ENCODE measurements at regions not wholly inside any gene's neighbourhood (a gene's known extent, or its start where the extent isn't known, plus 50 kb on each side); places are given as distances from the start of the nearest gene placed in this dataset.
"Not testable (repeated sequence)": the region's sequence is repeated elsewhere in the genome, so short reads cannot be mapped to it uniquely, and the experiment has no call there.

DNA sequence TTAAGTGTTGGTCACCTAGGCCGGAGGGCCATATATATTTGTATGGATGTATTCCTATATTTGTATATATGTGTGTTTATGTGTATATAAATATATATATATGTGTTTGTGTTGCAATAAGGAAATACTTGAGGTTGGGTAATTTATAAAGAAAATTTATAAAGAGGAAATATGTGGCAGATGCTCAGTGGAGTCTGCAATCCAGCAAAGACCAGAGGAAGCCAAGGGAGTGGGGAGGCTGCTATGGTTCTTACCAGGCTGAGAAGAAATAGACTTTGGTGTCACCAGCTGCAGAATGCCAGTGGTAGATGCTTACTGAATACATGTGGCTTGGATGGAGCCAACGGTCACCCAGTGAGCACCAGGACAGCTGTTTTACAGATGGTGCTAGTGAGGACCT is 97.4 kb upstream of the ELOVL5 start:
- DNase-seq (ENCODE audit: low read depth), result no peak

DNA sequence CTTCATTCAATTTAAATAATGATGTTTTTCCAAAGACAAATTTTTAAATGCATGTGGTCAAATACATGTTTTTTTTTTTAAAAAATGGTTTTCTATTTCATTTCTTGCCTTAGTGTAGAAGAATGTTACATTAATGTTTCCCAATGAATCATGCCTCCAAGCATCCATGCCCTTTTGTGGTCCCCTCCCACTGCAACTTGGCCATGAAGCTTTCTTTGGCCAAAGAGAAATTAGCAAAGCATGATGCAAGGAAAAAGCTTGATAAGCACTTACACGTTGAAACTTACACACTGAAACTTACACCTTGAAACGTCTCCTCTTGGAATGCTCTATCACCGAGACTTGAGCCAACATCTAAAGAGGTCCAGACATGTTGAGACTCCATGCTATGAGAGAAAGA is 93.0 kb upstream of the ELOVL5 start:
- DNase-seq (ENCODE audit: low read depth), result no peak

DNA sequence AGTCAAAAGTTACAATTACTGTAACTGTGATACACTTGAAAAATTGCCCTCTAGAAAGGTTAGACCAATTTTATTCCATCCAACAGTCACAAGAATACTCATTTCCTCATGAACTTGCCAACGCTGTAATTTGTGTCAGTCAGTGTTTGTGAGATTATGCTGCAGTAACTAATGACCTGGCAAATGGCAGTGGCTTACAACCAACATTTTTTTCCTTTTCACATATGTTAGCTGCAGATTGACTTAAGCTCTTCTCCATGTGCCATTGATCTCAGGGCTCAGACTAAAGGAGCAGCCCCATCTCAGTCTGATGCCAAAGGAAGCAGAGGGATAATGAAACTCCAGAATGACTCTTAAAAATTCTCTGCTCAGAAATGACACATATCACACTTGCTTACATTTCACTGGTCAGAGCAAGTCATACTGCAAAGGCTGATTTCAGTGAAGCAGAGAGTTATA is 92.3 kb upstream of the ELOVL5 start:
- DNase-seq (ENCODE audit: low read depth), result no peak

DNA sequence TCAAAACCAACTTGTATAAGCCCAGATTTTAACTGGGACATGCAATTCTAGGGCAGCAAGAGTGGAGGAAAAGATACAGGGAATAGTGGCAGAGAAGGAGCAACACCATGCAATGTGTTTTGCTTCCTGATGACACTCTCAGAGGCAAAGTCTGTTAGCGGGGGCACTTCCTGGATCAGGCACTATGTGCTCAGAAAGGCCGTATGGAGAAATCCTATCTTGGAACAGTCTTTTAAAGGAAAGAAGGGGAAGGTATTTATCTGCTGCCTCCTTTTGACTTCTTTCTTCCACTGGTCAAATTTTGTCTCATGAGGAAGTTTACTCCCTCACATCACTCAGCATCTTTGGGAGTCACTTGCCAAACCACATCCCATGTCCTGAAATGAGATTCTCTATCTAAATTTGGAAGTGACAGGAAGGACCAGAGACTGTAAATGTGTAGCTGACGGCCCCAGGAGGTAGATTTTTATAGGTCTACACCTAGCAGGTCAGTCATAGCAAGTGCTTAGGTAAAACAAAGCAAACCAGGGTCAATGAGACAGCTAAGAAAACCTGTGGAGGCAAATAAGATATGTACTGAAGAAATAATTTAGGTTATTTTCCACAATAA is 91.7 kb upstream of the ELOVL5 start:
- DNase-seq (ENCODE audit: low read depth), result no peak

DNA sequence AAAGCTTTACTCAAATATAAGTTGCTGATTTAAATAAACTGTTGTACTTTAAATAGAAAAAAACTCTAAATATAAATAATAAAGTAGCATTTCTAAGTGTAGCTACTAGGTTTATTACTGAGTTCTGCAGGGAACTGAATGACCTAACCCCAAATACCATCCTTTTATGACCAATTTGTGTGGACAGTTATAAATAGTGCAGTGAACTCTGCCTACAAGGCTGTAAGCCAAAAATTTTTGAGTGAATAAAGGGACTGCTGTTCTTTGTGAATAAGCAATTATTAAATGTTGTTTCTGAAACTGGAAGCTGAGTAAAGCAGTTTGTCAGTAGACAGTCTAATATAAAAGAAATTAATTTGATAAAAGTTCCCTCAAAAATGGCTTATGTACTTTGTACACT is 90.8 kb upstream of the ELOVL5 start:
- DNase-seq (ENCODE audit: low read depth), result no peak

DNA sequence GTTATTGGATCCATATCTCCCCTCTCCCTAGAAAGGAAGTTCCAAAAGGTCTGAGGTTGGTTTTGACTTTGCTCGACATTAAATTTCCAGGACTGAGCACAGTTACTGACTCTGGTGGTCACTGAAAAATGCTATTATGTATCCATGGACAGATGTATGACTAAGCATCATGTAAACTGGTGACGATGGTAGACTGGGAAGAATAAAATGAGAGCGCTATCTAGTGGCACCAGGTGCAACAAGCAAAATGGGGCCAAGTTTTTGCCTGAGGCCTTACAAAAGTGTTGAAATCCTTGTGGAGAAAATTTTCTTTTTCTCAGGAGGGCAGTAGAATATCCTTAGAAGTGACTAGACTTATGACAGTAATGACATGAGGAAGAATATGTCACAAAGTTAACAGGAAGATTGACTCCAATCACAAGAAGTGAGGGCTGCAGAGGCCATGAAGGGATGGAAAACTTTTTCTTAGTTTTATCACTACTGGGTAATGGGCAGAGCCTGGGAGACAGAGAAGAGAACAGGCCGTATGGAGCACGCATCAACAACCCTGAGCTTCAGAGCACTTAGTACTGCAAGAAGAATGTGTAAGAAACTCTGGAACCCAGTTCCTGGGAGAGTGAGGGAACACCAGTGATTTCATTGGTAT is 88.9 kb upstream of the ELOVL5 start:
- DNase-seq (ENCODE audit: low read depth), result peak; percentile 85

DNA sequence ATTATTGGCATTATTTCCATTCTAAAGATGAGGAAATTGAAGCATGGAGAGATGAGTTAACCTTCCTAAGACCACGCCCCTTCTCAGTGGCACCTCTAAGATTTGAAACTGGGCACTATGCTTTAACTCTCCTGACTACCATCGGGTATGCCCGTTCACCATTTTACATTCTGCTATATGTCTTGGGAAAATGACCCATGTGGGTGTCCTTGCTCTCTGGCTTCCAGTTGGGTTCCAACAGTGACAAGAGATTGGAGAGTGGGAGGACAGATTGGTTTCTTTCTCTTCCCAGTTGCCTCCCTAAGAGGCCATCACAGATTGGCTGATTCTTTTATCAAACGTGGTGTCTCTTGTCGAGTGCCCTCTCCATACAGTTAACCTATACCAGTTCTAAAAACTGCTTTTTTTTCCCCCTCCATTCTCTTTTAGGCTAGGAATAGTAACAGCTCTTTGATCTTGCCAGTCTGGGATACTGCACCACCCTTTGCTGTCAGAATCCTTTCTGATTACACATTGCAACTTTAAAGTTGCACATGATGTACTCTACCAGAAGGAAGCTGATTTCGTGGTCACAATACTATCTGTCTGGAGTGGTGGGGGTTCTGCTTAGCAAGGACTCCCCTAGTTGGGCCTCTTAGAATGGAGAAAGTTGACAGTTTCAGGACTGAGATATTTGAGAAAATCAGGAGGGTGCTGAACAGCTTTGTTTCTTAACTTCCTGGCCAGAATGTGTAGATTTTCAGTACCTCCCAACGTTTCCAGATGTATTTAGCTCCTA is 88.0 kb upstream of the ELOVL5 start:
- DNase-seq (ENCODE audit: low read depth), result no peak

DNA sequence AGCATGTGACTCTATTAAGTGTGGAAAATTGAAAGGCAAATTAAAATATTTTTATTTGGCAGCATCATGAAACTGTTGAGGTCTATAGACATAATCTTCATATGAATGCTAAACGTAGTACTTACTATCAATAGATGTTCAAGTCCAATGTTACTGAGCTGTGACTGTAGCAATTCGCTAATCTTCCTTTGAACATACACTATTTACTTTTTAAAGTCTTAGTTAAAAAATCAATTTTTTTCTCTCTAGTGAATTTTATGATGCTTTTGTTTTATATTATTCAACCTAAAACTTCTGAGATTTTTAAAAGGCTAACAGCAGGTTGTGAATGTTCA is 85.2 kb upstream of the ELOVL5 start:
- no peak for DNase-seq (ENCODE audit: low read depth)

DNA sequence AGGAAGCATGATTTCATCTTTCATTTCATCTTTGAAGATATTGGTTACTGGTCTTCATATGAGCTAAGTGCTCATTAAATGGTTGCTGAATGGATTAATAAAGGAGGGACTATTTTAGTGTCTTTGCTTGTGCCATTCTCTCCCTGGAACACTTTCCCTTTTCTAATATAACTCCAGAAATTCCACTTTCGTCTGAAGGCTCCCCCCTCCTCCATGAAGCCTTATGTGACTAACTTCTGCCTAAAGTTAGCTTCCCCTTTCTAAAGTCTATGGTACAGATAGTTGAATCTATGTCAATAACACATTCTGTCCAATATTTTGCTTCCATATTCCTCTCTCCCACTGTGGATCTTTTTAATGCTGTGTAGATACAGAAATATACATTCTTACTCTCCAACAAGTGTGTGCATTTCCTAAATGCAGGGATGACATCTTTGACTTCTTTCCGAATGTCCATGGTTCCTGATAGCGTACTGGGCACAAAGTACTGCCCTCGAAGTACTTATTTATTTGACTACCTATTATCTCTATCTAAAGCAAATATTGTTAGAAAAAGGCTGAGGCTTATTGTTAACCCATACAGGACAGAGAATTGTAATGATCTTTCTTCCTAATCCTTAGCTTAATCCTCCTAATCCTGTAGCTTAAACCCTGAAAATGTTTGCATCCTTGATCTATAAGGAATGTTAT is 84.7 kb upstream of the ELOVL5 start:
- no peak for DNase-seq (ENCODE audit: low read depth)

DNA sequence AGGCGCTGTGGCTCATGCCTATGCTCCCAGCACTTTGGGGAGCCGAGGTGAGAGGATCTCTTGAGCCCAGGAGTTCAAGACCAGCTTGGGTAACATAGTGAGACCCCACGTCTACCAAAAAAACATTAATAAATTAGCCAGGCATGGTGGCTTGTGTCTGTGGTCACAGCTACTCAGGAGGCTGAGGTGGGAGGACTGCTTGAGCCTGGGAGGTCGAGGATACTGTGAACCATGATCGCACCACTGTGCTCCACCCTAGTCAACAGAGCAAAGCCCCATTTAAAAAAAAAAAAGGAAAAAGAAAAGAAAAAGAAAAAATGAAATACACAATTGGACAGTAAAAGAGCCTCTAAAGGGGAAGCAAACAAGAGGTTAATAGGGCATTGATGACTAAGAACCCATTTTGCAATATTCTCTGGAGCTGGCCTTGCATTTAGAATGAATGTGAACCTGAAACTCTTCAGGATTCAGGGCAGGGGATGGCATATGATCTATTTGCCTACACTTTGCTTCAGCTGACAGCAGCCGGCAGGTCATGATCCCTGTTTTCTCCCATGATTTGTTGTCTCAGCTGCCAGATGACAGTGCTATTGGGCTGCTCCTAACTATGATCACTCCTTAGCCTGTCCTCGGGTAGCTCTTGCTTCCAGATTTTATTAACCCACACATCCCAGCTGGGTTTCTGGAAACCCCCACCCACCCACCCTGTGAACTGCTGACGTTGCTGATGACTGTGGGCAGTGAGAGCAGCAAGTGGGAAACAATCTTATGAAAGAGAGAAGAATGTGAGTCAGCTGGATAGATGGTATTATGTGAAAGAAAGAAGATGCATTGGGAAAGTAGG is 83.8 kb upstream of the ELOVL5 start:
- peak; percentile 95 for DNase-seq (ENCODE audit: low read depth)

DNA sequence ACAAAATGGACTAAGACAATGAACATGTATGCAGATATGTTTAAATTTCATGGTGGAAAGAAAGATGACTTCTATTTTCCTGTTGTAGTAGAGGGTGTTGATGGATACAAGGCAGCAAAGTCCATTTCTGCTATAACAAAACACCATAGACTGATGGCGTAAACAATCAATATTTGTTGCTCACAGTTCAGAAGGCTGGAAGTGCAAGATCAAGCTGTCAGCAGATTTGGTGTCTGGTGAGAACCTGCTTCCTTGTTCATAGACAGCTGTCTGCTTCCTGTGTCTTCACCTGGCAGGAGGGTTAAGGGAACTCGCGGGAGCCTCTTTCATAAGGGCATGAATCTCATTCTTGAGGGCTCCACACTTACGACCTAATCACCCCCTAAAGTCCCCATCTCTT is 83.0 kb upstream of the ELOVL5 start:
- DNase-seq (ENCODE audit: low read depth), result no peak

DNA sequence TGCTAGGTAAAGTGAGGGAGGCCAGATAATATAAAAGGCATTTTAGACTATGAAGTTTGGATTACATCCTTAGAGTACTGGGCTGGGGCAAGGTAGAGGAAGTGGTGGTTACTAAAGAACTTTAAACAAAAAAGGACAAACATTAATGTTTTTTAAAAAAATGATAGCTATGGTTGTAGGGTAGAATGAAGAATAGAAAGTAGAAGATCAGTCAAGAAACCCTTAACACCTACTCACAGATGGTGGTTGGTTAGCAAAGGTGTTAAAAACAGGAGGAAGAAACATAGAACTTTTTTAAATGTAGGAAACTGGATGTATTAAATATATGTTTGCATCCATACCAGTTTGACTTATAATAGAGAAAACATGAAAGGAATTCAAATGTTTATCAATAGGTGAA is 80.7 kb upstream of the ELOVL5 start:
- no peak for DNase-seq (ENCODE audit: low read depth)

DNA sequence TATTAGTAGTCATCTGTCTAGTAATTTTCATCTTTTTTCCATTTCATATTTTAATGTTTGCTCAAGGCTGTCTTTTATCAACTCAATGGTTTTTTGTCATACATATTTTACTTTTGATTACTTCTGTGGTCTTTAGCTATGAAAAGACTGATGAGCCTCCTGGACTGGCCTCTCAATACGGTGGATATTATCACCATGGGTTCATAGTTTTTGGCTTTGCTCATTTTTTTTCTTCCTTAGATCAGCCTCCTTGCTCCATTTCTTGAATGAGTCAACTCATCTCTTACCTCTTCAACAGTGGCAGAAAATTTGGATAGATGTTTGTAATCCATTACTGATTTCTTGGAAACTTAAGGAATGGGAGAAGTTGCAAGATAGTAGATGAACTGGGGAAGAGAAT is 80.1 kb upstream of the ELOVL5 start:
- no peak for DNase-seq (ENCODE audit: low read depth)

DNA sequence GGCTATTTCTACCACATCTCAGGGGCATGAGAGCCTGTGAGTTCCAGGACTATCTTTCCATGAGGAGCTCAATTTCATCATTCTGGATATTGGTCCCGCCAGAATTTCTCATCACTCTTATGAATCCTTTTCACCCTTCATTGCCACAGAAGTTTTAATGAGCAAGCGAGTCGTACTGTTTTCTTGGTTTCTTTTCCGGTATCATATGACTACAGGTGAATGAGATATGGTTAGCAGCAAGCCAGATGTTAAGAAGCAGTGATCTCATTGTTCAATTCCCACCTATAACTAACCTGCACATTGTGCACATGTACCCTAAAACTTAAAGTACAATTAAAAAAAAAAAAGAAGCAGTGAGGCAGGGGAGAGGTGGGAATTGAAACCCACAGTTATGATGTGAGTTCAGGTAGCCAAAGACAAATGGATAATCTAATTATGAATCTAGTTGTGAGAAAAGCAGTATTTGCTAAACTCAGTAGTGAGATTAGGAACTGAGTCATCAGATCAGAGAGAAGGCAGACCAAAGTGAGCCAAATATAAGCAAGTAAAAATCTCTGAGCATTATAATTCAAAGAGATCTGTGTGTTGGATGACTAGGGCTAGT is 78.0 kb upstream of the ELOVL5 start:
- DNase-seq (ENCODE audit: low read depth), result no peak

DNA sequence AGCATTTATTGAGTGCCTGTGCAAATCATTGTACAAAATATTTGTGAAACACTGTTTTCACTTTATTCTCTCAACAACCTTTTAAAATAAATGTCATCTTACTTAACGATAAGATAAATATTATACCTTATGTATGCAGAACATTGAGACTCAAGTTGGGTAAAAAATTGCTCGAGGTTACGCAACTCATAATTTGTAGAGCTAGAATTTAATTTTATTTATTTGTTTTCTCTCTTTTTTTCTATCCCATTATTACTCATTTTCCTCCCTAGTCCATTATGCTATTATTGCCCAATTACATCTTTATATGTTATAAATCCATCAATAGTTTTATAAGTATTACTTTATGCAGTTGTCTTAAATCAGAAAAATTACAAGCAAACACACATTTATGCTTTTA is 77.4 kb upstream of the ELOVL5 start:
- no peak for DNase-seq (ENCODE audit: low read depth)

DNA sequence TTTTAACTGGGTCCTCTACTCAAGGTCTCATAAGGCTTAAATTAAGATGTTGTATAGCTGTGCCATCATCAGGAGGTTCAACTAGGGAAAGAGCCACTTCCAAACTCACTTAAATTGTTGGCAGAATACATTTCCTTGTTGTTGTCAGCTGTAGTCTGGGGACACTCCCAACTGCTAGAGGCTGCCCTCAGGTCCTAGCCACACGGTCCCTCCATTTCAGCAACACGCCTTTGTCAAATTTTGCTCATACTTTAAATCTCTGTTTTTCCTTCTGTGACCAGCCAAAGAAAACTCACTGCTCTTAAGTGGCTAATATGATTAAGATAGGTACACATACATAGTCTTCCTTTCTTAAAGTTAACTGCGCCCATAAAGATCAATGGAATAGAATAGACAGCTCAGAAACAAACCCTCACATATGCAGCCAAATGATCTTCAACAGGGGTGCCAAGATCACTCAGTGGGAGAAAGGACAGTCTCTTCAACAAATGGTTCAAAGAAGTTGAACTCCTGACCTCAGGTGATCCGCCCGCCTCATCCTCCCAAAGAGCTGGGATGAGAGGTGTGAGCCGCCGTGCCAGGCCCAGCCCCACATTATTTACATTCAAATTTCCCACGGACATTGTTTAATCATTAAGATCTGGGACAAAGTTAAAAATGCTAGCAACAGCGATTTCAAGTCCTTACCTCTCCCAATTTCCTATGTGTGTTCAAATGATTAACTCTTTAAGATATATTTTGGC is 76.4 kb upstream of the ELOVL5 start:
- no peak for DNase-seq (ENCODE audit: low read depth)

DNA sequence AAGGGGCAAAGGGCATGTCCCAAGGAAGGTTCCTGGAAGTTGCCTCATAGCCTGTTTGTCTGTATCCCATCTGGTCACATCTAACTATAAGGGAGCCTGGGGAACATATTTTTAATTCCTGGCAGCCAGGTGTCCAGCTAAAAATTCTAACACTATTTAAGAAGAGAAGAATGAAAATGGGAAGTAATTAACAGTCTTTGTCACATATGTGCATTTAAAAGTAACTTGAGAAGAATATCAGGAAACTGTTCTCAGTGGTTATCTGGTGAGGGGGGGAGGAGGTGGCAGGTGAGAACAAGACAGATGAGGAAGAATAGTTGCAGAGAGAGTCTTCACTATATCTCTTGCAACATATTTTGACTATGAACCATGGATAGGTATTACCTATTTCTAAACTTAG is 75.5 kb upstream of the ELOVL5 start:
- no peak for DNase-seq (ENCODE audit: low read depth)

DNA sequence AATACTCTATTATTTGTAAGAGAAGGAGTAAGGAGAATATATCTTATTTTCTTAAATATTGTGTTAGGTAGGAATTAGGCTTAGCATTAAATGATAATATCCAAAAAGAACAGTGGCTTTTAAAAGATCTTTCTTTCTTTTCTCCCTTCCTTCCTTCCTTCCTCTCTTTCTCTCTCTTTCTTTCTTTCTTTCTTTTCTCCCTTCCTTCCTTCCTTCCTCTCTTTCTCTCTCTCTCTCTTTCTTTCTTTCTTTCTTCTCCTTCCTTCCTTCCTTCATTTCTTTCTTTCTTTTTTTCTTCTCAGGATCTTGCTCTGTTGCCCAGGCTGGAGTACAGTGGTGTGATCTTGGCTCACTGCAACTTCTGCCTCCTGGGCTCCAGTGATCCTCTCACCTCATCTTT is 74.8 kb upstream of the ELOVL5 start:
- not testable (repeated sequence) for DNase-seq (ENCODE audit: low read depth)

DNA sequence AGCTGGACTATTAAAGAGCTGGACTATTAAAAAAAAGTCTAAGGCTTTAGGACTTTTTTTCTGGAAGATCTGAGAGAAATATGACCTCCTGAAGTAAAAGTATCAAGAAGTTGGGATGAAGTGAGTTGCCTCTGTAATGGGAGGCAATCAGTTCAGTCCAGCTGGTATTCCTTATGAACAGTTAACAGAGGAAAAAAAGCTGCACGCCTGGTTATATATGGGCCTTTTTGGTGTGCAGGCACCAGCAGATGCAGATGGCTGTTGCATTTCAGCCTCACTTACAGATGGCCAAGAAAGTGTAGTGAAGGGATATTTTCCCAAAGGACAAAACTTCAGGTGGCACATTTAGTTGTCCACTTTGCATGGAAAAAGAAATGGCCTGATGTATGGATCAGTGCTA is 70.3 kb upstream of the ELOVL5 start:
- DNase-seq (ENCODE audit: low read depth), result no peak

DNA sequence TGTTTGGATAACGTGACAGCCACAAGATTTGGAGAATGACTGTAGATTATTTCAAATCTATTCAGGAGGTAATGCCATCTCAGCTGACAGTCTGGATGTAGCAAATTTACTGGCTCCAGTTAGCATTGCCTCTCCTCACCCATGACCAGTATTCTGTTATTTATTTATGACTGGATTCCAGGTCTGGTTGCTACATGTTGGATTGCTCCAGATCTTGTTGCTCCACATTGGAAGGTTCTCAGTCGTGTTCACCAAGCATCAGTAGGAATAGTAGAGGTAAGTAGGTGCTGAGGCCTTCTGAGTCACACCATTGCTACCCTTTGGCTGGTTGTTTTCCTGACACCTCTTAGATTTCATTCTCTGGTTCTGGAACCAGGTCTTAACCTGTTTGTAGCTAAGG is 69.5 kb upstream of the ELOVL5 start:
- DNase-seq (ENCODE audit: low read depth), result peak; percentile 74

DNA sequence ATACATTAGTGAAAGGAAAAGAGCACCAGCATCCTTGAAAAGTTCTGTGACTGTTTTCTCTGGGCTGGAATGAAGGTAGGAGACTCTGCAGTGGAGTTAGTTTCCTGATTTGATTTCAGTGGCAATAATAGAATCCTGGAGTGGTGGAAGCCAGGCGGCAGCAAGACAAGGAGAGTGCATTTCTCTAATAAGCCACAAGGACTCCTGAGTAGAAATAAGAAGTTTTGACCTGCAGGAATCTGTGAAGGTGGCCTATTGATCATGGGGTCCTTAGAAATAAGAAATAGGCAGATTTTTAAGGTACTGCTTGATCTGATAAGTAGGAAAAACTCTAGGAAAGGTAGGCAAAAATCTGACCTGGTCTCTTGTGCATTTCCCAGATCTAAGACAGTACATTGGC is 68.4 kb upstream of the ELOVL5 start:
- no peak for DNase-seq (ENCODE audit: low read depth)
